Suprapubic skin (tissue), 4 donors: ENCODE measurements at regions not wholly inside any gene's neighbourhood (a gene's known extent, or its start where the extent isn't known, plus 50 kb on each side); places are given as distances from the start of the nearest gene placed in this dataset.
"Not testable (repeated sequence)": the region's sequence is repeated elsewhere in the genome, so short reads cannot be mapped to it uniquely, and the experiment has no call there.

Experiments
- DNase-seq, 2 donors: peaks; one replicate each; pipeline ENCODE4 v3.0.0-alpha.2; 2019; ENCODE audit warnings: low spot score in 2 of 2
- H3K27ac ChIP-seq: fragments of 200-600 bp; sonication (generic); one replicate; pipeline ENCODE4 v1.5.1; 2019
- H3K27me3 ChIP-seq: fragments of 200-600 bp; sonication (generic); one replicate; pipeline ENCODE4 v1.5.1; 2019
- H3K36me3 ChIP-seq: fragments of 200-600 bp; sonication (generic); one replicate; pipeline ENCODE4 v1.5.1; 2019
- H3K4me1 ChIP-seq: fragments of 200-600 bp; sonication (generic); one replicate; pipeline ENCODE4 v1.5.1; 2019
- H3K4me3 ChIP-seq: fragments of 200-600 bp; sonication (generic); one replicate; pipeline ENCODE4 v1.5.1; 2019; ENCODE audit warnings: mild to moderate bottlenecking
- H3K9me3 ChIP-seq: fragments of 200-600 bp; sonication (generic); one replicate; pipeline ENCODE4 v1.5.1; 2019
- EP300 ChIP-seq: sonication (generic); formaldehyde crosslinking; IDR thresholded peaks from one replicate; pipeline ENCODE4 v1.6.1; 2017; ENCODE audit warnings: antibody characterized with exemption
- POLR2A ChIP-seq, 2 donors: fragments of 450-650 bp; IDR thresholded peaks; one replicate each; pipeline ENCODE4 v1.6.1; 2017; ENCODE audit warnings: antibody characterized with exemption in 2 of 2, mild to moderate bottlenecking in 2 of 2, moderate library complexity in 2 of 2
- POLR2AphosphoS5 ChIP-seq, 3 donors: sonication (generic); formaldehyde crosslinking; IDR thresholded peaks; one replicate each; pipeline ENCODE4 v1.6.1; 2017; ENCODE audit warnings: antibody characterized with exemption in 3 of 3
- WGBS: methylation state at CpG from one replicate; pipeline ENCODE4 v1.1.5; 2018; 5-methylcytosine and 5-hydroxymethylcytosine counted together
- TF ChIP-seq, protein P1 (sequence below), 2 donors: fragments of 200-600 bp in 1 of 2; fragments of 450-650 bp in 1 of 2; sonication (generic) in 1 of 2; IDR thresholded peaks; one replicate each; pipeline ENCODE4 v1.5.1; 2016 to 2019; ENCODE audit warnings: antibody characterized with exemption in 2 of 2, mild to moderate bottlenecking in 1 of 2, moderate library complexity in 1 of 2

GRCh38 chr2:187884003-187884402, 329.8 kb upstream of the TFPI start:
- Histone ChIP-seq H3K36me3 (no peaks in the 10 kb centered on the region), H3K4me1 (no peaks in the 10 kb centered on the region), H3K27me3 (no peaks in the 10 kb centered on the region), H3K9me3 (no peaks in the 10 kb centered on the region), H3K27ac (no peak overlapping the region), H3K4me3 (no peak overlapping the region)
- DNase-seq = no peak
- TF ChIP-seq, protein P1, sequence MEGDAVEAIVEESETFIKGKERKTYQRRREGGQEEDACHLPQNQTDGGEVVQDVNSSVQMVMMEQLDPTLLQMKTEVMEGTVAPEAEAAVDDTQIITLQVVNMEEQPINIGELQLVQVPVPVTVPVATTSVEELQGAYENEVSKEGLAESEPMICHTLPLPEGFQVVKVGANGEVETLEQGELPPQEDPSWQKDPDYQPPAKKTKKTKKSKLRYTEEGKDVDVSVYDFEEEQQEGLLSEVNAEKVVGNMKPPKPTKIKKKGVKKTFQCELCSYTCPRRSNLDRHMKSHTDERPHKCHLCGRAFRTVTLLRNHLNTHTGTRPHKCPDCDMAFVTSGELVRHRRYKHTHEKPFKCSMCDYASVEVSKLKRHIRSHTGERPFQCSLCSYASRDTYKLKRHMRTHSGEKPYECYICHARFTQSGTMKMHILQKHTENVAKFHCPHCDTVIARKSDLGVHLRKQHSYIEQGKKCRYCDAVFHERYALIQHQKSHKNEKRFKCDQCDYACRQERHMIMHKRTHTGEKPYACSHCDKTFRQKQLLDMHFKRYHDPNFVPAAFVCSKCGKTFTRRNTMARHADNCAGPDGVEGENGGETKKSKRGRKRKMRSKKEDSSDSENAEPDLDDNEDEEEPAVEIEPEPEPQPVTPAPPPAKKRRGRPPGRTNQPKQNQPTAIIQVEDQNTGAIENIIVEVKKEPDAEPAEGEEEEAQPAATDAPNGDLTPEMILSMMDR (IDR thresholded peaks at IDR 0.05) = no peak
- TF ChIP-seq POLR2A (IDR thresholded peaks at IDR 0.05) (no peak), POLR2AphosphoS5 (IDR thresholded peaks at IDR 0.05) (no peak), EP300 (no peak)
- 66% methylated on average over 1 of the region's 1 CpG for WGBS

GRCh38 chr2:187890690-187891089, 336.5 kb upstream of the TFPI start:
- 25% methylated on average over 2 of the region's 2 CpGs for WGBS

GRCh38 chr2:187900021-187900420, 345.8 kb upstream of the TFPI start:
- no peak for DNase-seq
- Histone ChIP-seq H3K4me1 (no peaks in the 10 kb centered on the region), H3K4me3 (no peak overlapping the region), H3K27me3 (no peaks in the 10 kb centered on the region), H3K27ac (no peak overlapping the region), H3K36me3 (no peaks in the 10 kb centered on the region), H3K9me3 (no peaks in the 10 kb centered on the region)
- TF ChIP-seq POLR2A (IDR thresholded peaks at IDR 0.05) = no peak
- TF ChIP-seq POLR2AphosphoS5 (IDR thresholded peaks at IDR 0.05) = no peak
- TF ChIP-seq, protein P1 (IDR thresholded peaks at IDR 0.05) = no peak
- TF ChIP-seq EP300 = no peak

More at GRCh38 chr2:187890690-187891089, 336.5 kb upstream of the TFPI start:
- TF ChIP-seq, protein P1 (IDR thresholded peaks at IDR 0.05) = no peak
- TF ChIP-seq EP300 (no peak), POLR2A (IDR thresholded peaks at IDR 0.05) (no peak), POLR2AphosphoS5 (IDR thresholded peaks at IDR 0.05) (no peak)
- Histone ChIP-seq H3K4me3 (no peak overlapping the region), H3K36me3 (no peaks in the 10 kb centered on the region), H3K27me3 (no peaks in the 10 kb centered on the region), H3K4me1 (no peaks in the 10 kb centered on the region), H3K9me3 (no peaks in the 10 kb centered on the region), H3K27ac (no peak overlapping the region)
- no peak for DNase-seq

DNA sequence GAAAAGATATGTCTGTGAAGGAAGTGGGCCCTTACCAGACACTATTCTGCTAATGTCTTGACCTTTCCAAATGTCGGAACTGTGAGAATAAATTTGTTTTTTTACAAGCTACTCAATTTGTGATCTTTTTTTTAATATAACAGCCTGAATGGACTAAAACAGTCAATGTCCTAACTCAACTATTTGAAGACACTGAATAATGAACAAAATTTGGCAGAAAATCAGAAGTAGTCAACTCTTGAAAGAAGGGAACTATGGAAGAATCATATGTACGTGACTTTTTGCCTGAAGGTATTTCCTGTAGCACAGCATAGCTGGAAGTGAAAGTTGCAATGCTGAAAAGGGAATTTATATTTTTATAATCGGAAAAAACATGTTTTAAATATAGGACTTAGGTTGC, 351.8 kb upstream of the TFPI start:
- no peak overlapping the region for H3K4me3 ChIP-seq
- no peaks in the 10 kb centered on the region for H3K36me3 ChIP-seq
- H3K9me3 ChIP-seq = no peaks in the 10 kb centered on the region
- DNase-seq = no peak
- no peak overlapping the region for H3K27ac ChIP-seq
- no peaks in the 10 kb centered on the region for H3K27me3 ChIP-seq
- H3K4me1 ChIP-seq = no peaks in the 10 kb centered on the region
- WGBS = 63% methylated on average over 3 of the region's 3 CpGs
- TF ChIP-seq, protein P1 (IDR thresholded peaks at IDR 0.05) = no peak
- no peak for TF ChIP-seq POLR2AphosphoS5 (IDR thresholded peaks at IDR 0.05)
- no peak for TF ChIP-seq EP300
- no peak for TF ChIP-seq POLR2A (IDR thresholded peaks at IDR 0.05)

- H3K36me3 ChIP-seq = not testable (repeated sequence)
Observed at GRCh38 chr2:187910922-187911321, 356.7 kb upstream of the TFPI start.

DNA sequence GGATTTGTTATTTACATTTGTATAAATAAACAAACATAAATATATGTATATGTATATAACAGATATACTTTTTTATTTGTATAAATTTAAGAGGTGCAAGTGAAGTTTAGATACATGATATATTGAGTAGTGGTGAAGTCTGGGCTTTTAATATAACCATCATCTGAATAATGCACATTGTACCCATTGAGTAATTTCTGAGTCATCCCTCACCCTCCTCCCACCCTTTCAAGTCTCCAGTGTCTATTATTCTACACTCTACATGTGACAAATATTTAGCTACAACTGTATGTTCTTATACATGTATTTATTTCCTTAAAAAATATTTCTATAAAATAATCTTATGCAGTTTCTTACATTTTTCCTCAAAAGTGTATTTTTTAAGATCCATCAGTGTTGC, 358.7 kb upstream of the TFPI start:
- H3K4me1 ChIP-seq = no peaks in the 10 kb centered on the region
- DNase-seq = no peak
- H3K9me3 ChIP-seq = no peaks in the 10 kb centered on the region
- no peak overlapping the region for H3K4me3 ChIP-seq
- TF ChIP-seq EP300 (no peak), POLR2AphosphoS5 (IDR thresholded peaks at IDR 0.05) (no peak), POLR2A (IDR thresholded peaks at IDR 0.05) (no peak)
- TF ChIP-seq, protein P1 (IDR thresholded peaks at IDR 0.05) = no peak
- H3K27ac ChIP-seq = no peak overlapping the region
- no peaks in the 10 kb centered on the region for H3K36me3 ChIP-seq
- no peaks in the 10 kb centered on the region for H3K27me3 ChIP-seq

More at GRCh38 chr2:187910922-187911321, 356.7 kb upstream of the TFPI start:
- not testable (repeated sequence) for H3K27me3 ChIP-seq, H3K4me3 ChIP-seq, H3K27ac ChIP-seq, H3K9me3 ChIP-seq, DNase-seq, H3K4me1 ChIP-seq
- 92% methylated on average over 1 of the region's 1 CpG for WGBS
